HEK293T (cell line): ENCODE measurements at regions not wholly inside any gene's neighbourhood (a gene's known extent, or its start where the extent isn't known, plus 50 kb on each side); places are given as distances from the start of the nearest gene placed in this dataset.
"Not testable (repeated sequence)": the region's sequence is repeated elsewhere in the genome, so short reads cannot be mapped to it uniquely, and the experiment has no call there.

Experiments
- CTCF ChIA-PET: fragments of 350-600 bp; formaldehyde crosslinking; extraction: SDS; loops from one replicate; lab custom pipeline; 2021; ENCODE audit warnings: antibody characterized with exemption, inconsistent platforms; lab: Yijun Ruan, JAX
- POLR2A ChIA-PET: fragments of 350-600 bp; formaldehyde crosslinking; extraction: SDS; loops from one replicate; lab custom pipeline; 2020; ENCODE audit warnings: antibody characterized with exemption, inconsistent platforms; lab: Yijun Ruan, JAX
- DNase-seq: peaks from one replicate; pipeline ENCODE4 v3.0.0; 2012; ENCODE audit warnings: mixed read lengths; ENCODE audit errors: extremely low spot score
- ARNT ChIP-seq: fragments of 450-650 bp; IDR thresholded peaks from 2 replicates; pipeline ENCODE4 v1.6.1; 2017; ENCODE audit warnings: mild to moderate bottlenecking
- BHLHE40 ChIP-seq: fragments of 450-650 bp; IDR thresholded peaks from 2 replicates; pipeline ENCODE4 v1.6.1; 2016; ENCODE audit warnings: mild to moderate bottlenecking, moderate library complexity, borderline replicate concordance
- CTBP1 ChIP-seq: fragments of 450-650 bp; IDR thresholded peaks from 2 replicates; pipeline ENCODE4 v1.6.1; 2016; ENCODE audit warnings: borderline replicate concordance
- ELF4 ChIP-seq: fragments of 450-650 bp; IDR thresholded peaks from 2 replicates; pipeline ENCODE4 v1.6.1; 2017; ENCODE audit warnings: antibody characterized with exemption
- FOXA1 ChIP-seq: fragments of 450-650 bp; IDR thresholded peaks from 2 replicates; pipeline ENCODE4 v1.6.1; 2016; ENCODE audit warnings: mild to moderate bottlenecking
- FOXK2 ChIP-seq: fragments of 450-650 bp; IDR thresholded peaks from 2 replicates; pipeline ENCODE4 v1.6.1; 2016; ENCODE audit warnings: mild to moderate bottlenecking
- FOXM1 ChIP-seq: fragments of 450-650 bp; IDR thresholded peaks from 2 replicates; pipeline ENCODE4 v1.6.1; 2017; ENCODE audit warnings: mild to moderate bottlenecking, borderline replicate concordance
- HDGF ChIP-seq: fragments of 450-650 bp; IDR thresholded peaks from 2 replicates; pipeline ENCODE4 v1.6.1; 2017; ENCODE audit warnings: antibody characterized with exemption, borderline replicate concordance
- L3MBTL2 ChIP-seq: fragments of 450-650 bp; conservative IDR thresholded peaks from 2 replicates; pipeline ENCODE4 v1.6.1; 2016; ENCODE audit warnings: mild to moderate bottlenecking
- LEF1 ChIP-seq: fragments of 450-650 bp; IDR thresholded peaks from 2 replicates; pipeline ENCODE4 v1.6.1; 2017; ENCODE audit warnings: mild to moderate bottlenecking, borderline replicate concordance
- NFRKB ChIP-seq: fragments of 450-650 bp; IDR thresholded peaks from 2 replicates; pipeline ENCODE4 v1.6.1; 2016; ENCODE audit warnings: mild to moderate bottlenecking, moderate library complexity
- SP1 ChIP-seq: fragments of 450-650 bp; IDR thresholded peaks from 2 replicates; pipeline ENCODE4 v1.6.1; 2017
- SUZ12 ChIP-seq: fragments of 450-650 bp; IDR thresholded peaks from 2 replicates; pipeline ENCODE4 v1.6.1; 2016; ENCODE audit warnings: mild to moderate bottlenecking
- TARDBP ChIP-seq: fragments of 450-650 bp; IDR thresholded peaks from 2 replicates; pipeline ENCODE4 v1.6.1; 2016
- ZNF384 ChIP-seq: fragments of 450-650 bp; IDR thresholded peaks from 2 replicates; pipeline ENCODE4 v1.6.1; 2016
- TF ChIP-seq, protein P1 (sequence below): fragments of 450-650 bp; IDR thresholded peaks from 2 replicates; pipeline ENCODE4 v1.6.1; 2016

DNA sequence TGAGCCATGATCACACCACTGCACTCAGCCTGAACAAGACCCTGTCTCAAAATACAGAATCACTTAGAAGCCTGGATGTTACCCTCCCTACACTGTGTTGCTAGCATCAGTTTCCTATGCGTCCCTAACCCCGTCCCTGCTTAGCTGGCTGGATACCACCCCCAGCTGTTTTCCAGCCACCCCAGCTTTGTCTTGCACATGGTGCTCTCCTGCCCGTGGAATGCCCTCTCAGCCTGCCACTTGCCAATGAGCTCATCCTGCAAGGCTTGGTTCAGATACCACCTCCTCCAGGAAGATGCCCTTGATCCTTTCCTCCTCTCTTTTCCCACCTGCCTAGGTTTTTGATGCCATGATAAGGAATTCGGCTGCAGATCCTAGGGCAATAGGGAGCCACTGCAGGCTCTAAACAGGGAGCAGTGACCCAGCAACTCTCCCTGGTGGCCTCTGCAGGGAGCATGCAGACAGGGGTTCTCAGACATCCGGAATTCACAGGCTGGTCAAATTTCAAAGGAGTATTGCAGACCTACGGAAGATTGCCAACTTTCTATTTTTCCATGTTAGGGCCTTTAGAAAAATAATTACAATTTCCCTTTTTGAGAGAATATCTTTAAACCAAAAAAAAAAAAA lies 52.7 kb upstream of the WNT7B start:
- CTCF ChIA-PET, result interaction anchor here (1.5 kb wide), 1 partner anchor 23 kb away, joined by 4 read pairs; no protein-coding TSS in a partner anchor
- no peak for DNase-seq
- POLR2A ChIA-PET, result interaction anchor here (1.6 kb wide), 1 partner anchor 15 kb away, joined by 4 read pairs; no protein-coding TSS in a partner anchor
- TF ChIP-seq SUZ12, result no peak
- TF ChIP-seq NFRKB, result no peak
- no peak for TF ChIP-seq FOXM1
- TF ChIP-seq L3MBTL2, result no peak
- no peak for TF ChIP-seq ARNT
- TF ChIP-seq CTBP1, result no peak
- TF ChIP-seq ZNF384, result no peak
- no peak for TF ChIP-seq SP1
- TF ChIP-seq TARDBP, result no peak
- TF ChIP-seq FOXK2, result no peak
- TF ChIP-seq ELF4, result no peak
- no peak for TF ChIP-seq BHLHE40

DNA sequence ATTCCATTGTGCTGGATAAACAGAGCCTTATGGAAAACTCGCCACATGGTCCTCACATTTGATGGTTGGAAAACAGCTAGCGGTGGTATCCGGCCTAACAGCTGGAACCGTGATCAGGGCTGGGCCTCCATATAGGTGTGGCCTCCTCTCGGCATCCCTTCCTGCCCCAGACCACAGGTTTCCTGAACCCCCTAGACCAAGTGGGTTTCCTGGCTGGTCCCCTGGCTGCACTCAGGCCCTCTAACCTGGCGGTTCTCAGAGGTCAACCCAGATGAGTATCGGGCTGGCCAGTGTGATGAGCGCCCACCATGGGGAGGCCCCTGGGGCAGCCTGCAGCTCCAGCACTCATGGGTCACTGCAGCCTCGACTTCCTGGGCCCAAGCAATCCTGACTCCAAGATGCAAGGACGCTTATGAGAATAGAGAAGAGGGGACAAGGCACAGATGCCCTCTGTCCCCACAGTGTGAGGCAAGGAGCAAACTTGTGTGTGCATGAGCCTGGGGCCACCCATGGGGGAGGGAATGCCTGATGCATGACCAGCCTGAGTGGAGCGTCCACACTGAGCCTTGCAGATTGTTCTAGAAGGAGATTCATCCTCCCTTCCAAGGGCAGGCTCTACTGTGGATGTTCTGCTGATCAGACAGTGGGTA lies 53.4 kb upstream of the WNT7B start:
- ChIA-PET CTCF (interaction anchor here (1.5 kb wide), 1 partner anchor 24 kb away, joined by 4 read pairs; no protein-coding TSS in a partner anchor), POLR2A (interaction anchor here (1.6 kb wide), 1 partner anchor 16 kb away, joined by 4 read pairs; no protein-coding TSS in a partner anchor)
- TF ChIP-seq HDGF, result no peak
- no peak for TF ChIP-seq TARDBP
- no peak for TF ChIP-seq CTBP1
- no peak for DNase-seq

DNA sequence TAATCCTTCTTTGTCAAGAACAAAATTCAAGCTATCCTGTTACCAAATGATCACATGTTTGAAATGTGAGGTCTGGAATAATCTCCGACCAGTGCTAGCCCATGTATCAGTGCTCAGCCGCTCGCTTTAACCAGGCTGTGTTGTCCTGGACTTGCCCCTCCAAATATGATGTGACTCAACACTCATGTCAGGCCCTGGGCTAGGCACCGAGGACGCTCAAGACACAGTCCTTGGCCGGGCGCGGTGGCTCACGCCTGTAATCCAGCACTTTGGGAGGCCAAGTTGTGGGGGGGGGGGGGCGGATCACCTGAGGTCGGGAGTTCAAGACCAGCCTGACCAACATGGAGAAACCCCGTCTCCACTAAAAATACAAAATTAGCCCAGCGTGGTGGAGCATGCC lies 54.1 kb upstream of the WNT7B start:
- CTCF ChIA-PET, result no interaction called here
- DNase-seq, result no peak
- TF ChIP-seq FOXA1, result no peak
- no peak for TF ChIP-seq NFRKB
- TF ChIP-seq ZNF384, result no peak
- no peak for TF ChIP-seq CTBP1
- TF ChIP-seq L3MBTL2, result no peak
- no peak for TF ChIP-seq ARNT
- TF ChIP-seq ELF4, result no peak
- TF ChIP-seq SUZ12, result no peak
- POLR2A ChIA-PET, result interaction anchor here (1.6 kb wide), 1 partner anchor 17 kb away, joined by 4 read pairs; no protein-coding TSS in a partner anchor

DNA sequence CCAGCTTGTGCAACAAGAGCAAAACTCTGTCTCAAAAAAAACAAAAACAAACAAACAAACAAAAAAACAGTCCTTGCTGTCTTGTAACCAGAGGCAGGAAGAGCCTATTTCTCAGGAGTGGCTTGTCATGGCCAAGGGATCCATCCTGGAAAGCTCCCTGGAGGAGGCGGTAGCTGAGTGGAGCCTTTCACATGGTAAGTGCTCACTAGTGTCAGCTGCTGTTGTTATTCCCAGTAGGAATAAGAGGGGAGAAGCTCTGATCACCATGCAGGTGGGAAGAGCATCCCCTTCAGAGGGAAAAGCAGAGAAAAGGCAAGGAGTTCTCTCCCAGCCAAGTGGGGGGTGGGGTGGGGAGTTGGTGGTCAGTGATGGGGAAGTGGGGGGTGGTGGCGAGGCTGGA lies 54.6 kb upstream of the WNT7B start:
- ChIA-PET POLR2A (interaction anchor here (1.0 kb wide), 1 partner anchor 18 kb away, joined by 3 read pairs; no protein-coding TSS in a partner anchor), CTCF (no interaction called here)
- no peak for TF ChIP-seq ARNT
- no peak for TF ChIP-seq TARDBP
- TF ChIP-seq FOXM1, result no peak
- no peak for TF ChIP-seq L3MBTL2
- no peak for TF ChIP-seq SP1
- TF ChIP-seq FOXK2, result no peak
- TF ChIP-seq ZNF384, result no peak
- no peak for TF ChIP-seq NFRKB
- TF ChIP-seq, protein P1, sequence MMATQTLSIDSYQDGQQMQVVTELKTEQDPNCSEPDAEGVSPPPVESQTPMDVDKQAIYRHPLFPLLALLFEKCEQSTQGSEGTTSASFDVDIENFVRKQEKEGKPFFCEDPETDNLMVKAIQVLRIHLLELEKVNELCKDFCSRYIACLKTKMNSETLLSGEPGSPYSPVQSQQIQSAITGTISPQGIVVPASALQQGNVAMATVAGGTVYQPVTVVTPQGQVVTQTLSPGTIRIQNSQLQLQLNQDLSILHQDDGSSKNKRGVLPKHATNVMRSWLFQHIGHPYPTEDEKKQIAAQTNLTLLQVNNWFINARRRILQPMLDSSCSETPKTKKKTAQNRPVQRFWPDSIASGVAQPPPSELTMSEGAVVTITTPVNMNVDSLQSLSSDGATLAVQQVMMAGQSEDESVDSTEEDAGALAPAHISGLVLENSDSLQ, result no peak
- no peak for TF ChIP-seq FOXA1
- TF ChIP-seq LEF1, result no peak
- TF ChIP-seq ELF4, result no peak
- no peak for TF ChIP-seq SUZ12
- DNase-seq, result no peak

DNA sequence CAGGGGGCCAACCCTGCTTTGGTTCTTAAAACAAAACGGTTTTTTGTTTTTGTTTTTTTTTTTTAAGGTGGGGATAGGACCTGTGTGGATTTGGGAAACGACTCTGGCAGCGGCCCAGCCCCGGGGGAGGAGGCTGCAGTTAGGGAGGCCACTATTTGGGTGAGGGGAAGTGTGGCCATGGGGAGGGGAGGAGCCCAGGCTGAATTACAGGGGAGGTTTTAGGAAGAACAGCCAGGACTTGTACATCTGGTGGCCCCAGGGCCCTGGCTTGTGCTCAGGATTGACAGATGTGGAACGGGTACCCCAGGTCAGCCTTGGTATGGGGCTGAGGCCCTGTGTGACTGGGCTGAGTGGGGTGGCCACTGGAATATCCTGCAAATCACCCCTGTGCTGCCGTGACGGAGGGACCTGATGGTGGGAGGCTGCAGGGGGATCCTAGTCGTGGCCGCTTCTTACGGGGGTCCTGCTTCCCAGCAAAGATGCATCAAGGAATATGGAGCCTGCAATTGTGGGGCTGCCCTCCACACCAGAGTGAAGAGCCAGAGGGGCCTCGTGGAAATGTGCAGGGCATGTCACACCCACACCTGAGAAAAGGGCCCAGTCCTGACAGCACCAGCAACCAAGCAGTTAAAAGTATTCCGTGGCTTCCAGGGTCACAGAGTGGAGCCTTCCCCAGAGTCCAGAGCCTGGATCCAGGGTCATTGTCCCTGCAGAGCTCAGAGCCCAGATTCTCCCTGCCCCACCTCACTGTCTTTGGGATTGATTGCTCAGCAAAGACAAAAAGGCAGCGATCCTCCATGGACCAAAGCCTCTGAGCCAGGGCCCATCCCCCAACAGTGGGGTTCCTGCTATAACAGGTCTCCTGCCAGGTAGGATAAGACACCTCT lies 55.2 kb upstream of the WNT7B start:
- no peak for TF ChIP-seq NFRKB
- no peak for TF ChIP-seq BHLHE40
- no peak for TF ChIP-seq HDGF
- TF ChIP-seq TARDBP, result no peak
- TF ChIP-seq ZNF384, result no peak
- no peak for TF ChIP-seq SP1
- ChIA-PET CTCF (interaction anchor here (1.3 kb wide), 1 partner anchor 26 kb away, joined by 4 read pairs; no protein-coding TSS in a partner anchor), POLR2A (interaction anchor here (1.0 kb wide), 1 partner anchor 19 kb away, joined by 3 read pairs; no protein-coding TSS in a partner anchor)
- DNase-seq, result no peak

DNA sequence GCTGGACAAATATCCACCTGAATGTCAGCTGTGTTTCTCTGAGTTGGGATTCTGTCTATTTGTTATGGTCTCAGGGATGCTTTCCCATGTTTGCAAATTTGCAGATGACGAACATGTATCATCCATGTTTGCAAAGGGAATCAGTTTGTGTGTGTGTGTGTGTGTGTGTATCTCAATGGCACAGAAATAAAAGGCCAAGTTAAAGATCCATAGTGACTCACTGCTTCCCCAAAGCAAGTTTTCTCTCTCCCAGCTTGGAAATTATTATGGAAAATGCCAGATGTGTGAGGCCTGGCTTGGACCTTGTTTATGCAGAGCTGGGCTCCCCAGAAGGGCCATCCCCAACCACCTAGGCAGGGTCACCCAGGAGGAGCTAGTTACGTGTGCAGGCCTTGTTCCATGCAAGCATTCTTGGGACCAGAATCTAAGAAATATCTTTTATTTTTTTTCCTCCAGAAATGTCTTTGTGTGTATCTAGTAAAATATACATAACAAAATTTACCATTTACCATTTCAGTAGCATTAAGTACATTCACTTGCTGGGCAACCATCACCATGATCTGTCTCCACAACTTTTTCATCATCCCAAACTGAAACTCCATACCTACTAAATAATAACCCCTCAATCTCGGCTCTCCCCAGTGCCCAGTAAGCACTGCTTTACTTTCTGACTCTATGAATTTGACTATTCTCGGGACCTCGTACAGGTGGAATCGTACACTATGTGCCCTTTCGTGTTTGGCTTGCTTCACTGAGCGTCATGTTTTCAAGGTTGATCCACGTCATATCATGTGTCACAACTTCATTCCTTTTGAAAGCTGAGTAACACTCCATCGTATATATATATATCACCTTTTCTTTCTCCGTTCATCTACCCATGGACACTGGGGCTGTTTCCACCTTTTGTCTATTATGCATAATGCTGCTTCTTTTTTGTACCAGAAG lies 56.6 kb upstream of the WNT7B start:
- ChIA-PET POLR2A (interaction anchor here (1.0 to 1.1 kb wide), 2 partner anchors 18 to 20 kb away, joined by 5 read pairs; no protein-coding TSS in a partner anchor), CTCF (interaction anchor here (0.7 to 1.3 kb wide), 2 partner anchors 27 to 858 kb away, joined by 3 to 4 read pairs; no protein-coding TSS in a partner anchor)
- TF ChIP-seq FOXK2 (no peak), LEF1 (no peak), SUZ12 (no peak), TARDBP (no peak), CTBP1 (no peak), ZNF384 (no peak), ELF4 (no peak), FOXA1 (no peak), HDGF (no peak), NFRKB (no peak), L3MBTL2 (no peak), SP1 (no peak), FOXM1 (no peak), BHLHE40 (no peak), ARNT (no peak)
- TF ChIP-seq, protein P1, result no peak
- no peak for DNase-seq

DNA sequence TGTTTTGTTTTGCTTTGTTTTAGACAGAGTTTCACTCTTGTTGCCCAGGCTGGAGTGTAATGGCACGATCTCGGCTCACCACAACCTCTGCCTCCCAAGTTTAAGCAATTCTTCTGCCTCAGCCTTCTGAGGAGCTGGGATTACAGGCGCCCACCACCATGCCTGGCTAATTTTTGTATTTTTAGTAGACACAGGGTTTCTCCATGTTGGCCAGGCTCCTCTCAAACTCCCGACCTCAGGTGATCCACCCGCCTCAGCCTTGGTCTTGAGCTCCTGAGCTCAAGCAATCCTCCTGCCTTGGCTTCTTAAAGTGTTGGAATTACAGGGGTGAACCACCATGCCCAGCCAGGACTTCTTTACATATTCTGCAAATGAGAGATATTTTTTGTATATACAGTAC lies 57.5 kb upstream of the WNT7B start:
- DNase-seq, result not testable (repeated sequence)
- ChIA-PET POLR2A (interaction anchor here (0.9 to 1.7 kb wide), 4 partner anchors 9 to 39 kb away, joined by 3 to 5 read pairs (median 4); no protein-coding TSS in a partner anchor), CTCF (interaction anchor here (0.7 to 0.9 kb wide), 2 partner anchors 28 to 857 kb away, joined by 3 to 5 read pairs; no protein-coding TSS in a partner anchor)
